HG02571 (cell line): ENCODE measurements at regions not wholly inside any gene's neighbourhood (a gene's known extent, or its start where the extent isn't known, plus 50 kb on each side); places are given as distances from the start of the nearest gene placed in this dataset.
"Not testable (repeated sequence)": the region's sequence is repeated elsewhere in the genome, so short reads cannot be mapped to it uniquely, and the experiment has no call there.

Experiments
- ATAC-seq: cut with Tn5 transposase; IDR thresholded peaks from one replicate; pipeline ENCODE4 v1.9.1; 2021; ENCODE audit warnings: mild to moderate bottlenecking, moderate library complexity; ENCODE audit not compliant: unreplicated experiment

- ATAC-seq = no peak
Observed at GRCh38 chr5:167296066-167296465, 995.4 kb upstream of the WWC1 start.

GRCh38 chr5:167296661-167297060 lies 994.8 kb upstream of the WWC1 start:
- no peak for ATAC-seq

- ATAC-seq = not testable (repeated sequence)
Observed at GRCh38 chr5:167299861-167300260, 991.6 kb upstream of the WWC1 start.

GRCh38 chr5:167303582-167303981 lies 987.9 kb upstream of the WWC1 start:
- no peak for ATAC-seq

- no peak for ATAC-seq
Observed at GRCh38 chr5:167304834-167305469, 986.5 kb upstream of the WWC1 start.

- ATAC-seq = no peak
Observed at GRCh38 chr5:167305591-167306213, 985.7 kb upstream of the WWC1 start.

- ATAC-seq = no peak
Observed at GRCh38 chr5:167307042-167307441, 984.4 kb upstream of the WWC1 start.

- no peak for ATAC-seq
Observed at GRCh38 chr5:167308466-167308865, 983.0 kb upstream of the WWC1 start.

GRCh38 chr5:167309941-167310517 lies 981.4 kb upstream of the WWC1 start:
- no peak for ATAC-seq

- ATAC-seq = no peak
Observed at GRCh38 chr5:167311340-167311739, 980.1 kb upstream of the WWC1 start.

GRCh38 chr5:167312225-167312624 lies 979.2 kb upstream of the WWC1 start:
- ATAC-seq = no peak

- no peak for ATAC-seq
Observed at GRCh38 chr5:167315762-167316161, 975.7 kb upstream of the WWC1 start.

GRCh38 chr5:167317884-167318283 lies 973.6 kb upstream of the WWC1 start:
- ATAC-seq = no peak

GRCh38 chr5:167319243-167319642 lies 972.2 kb upstream of the WWC1 start:
- no peak for ATAC-seq

GRCh38 chr5:167320019-167320418 lies 971.4 kb upstream of the WWC1 start:
- ATAC-seq = no peak

GRCh38 chr5:167332309-167332708 lies 959.1 kb upstream of the WWC1 start:
- ATAC-seq = no peak

GRCh38 chr5:167336161-167336560 lies 955.3 kb upstream of the WWC1 start:
- no peak for ATAC-seq

- no peak for ATAC-seq
Observed at GRCh38 chr5:167339205-167339604, 952.2 kb upstream of the WWC1 start.

GRCh38 chr5:167346461-167346860 lies 945.0 kb upstream of the WWC1 start:
- no peak for ATAC-seq

GRCh38 chr5:167348251-167348926 lies 943.1 kb upstream of the WWC1 start:
- no peak for ATAC-seq

- ATAC-seq = no peak
Observed at GRCh38 chr5:167348980-167349379, 942.5 kb upstream of the WWC1 start.

- no peak for ATAC-seq
Observed at GRCh38 chr5:167351316-167351715, 940.1 kb upstream of the WWC1 start.
